H1 (cell line): ENCODE measurements at regions not wholly inside any gene's neighbourhood (a gene's known extent, or its start where the extent isn't known, plus 50 kb on each side); places are given as distances from the start of the nearest gene placed in this dataset.

Source experiments
- CHD7 ChIP-seq: fragments of 300-600 bp; sonication (generic); IDR thresholded peaks from 2 replicates; pipeline ENCODE4 v1.7.1; 2012; ENCODE audit warnings: low read length, moderate library complexity, mild to moderate bottlenecking, inconsistent platforms; ENCODE audit not compliant: insufficient replicate concordance
- MAFK ChIP-seq: IDR thresholded peaks from 2 replicates; pipeline ENCODE4 v1.6.1; 2012; ENCODE audit warnings: low read depth, mild to moderate bottlenecking, improper control_type of control experiment, low read length
- RXRA ChIP-seq: IDR thresholded peaks from 2 replicates; pipeline ENCODE4 v1.6.1; 2011; ENCODE audit warnings: low read depth, mild to moderate bottlenecking, low read length, moderate library complexity; ENCODE audit not compliant: insufficient read depth
- TEAD4 ChIP-seq: IDR thresholded peaks from 2 replicates; pipeline ENCODE4 v1.6.1; 2012; ENCODE audit warnings: low read depth, low read length, inconsistent platforms, mixed read lengths

GRCh38 chr20:55935448-55936208 lies 69.7 kb downstream of the CBLN4 start (continued):
- TF ChIP-seq CHD7 (no peak), RXRA (no peak), TEAD4 (no peak), MAFK (no peak)
- TF ChIP-seq, all 59 proteins: peak for 0
